Fibroblast of peridontal ligament (primary cell): ENCODE measurements at regions not wholly inside any gene's neighbourhood (a gene's known extent, or its start where the extent isn't known, plus 50 kb on each side); places are given as distances from the start of the nearest gene placed in this dataset.

ENCODE experiments used
- DNase-seq: peaks from one replicate; pipeline ENCODE4 v3.0.0-alpha.2; 2010; ENCODE audit errors: extremely low read depth

DNA sequence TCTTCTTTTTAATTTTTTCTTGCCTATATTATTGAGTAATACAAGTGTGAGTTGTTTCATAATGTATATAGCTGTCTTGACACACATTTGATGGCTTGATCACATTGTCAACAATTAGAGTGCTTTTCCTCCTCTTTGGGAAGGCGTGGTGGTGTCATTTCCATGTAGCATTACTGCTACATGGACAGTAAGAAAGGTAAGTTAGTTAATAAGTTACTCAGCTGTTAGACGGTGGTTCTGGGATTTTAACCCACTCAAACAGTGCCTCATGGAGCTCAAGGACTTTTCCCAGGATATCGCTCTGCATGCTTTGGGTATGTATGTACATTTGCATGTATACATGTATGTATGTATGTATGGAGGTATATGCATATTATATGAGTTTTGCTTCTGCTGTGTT, 94.6 kb downstream of the HAPSTR1 start:
- no peak for DNase-seq

- DNase-seq: no peak
Observed at GRCh38 chr16:9188721-9189120, 97.3 kb downstream of the HAPSTR1 start.

DNA sequence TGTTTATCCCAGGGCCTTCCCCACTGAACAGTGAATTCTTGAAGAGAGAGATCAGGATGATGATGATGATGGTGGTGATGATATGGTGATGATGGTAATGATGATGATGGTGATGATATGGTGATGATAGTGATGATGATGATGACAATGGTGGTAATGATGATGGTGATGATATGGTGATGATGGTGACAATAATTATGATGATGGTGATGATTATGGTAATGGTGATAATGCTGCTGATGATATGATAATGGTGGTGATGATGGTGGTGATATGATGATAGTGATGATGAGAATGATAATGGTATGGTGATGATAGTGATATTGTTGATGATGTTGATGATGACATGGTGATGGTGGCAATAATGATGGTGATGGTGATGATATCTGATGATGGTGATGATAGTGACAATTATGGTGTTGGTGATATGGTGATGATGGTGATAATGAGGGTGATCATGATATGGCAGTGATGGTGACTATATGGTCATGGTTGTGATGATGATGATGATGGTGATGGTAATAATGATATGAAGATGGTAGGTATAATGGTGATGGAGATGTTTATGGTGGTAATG, 99.9 kb downstream of the HAPSTR1 start:
- DNase-seq: no peak

- no peak for DNase-seq
Observed at GRCh38 chr16:9192746-9193145, 101.3 kb downstream of the HAPSTR1 start.

DNA sequence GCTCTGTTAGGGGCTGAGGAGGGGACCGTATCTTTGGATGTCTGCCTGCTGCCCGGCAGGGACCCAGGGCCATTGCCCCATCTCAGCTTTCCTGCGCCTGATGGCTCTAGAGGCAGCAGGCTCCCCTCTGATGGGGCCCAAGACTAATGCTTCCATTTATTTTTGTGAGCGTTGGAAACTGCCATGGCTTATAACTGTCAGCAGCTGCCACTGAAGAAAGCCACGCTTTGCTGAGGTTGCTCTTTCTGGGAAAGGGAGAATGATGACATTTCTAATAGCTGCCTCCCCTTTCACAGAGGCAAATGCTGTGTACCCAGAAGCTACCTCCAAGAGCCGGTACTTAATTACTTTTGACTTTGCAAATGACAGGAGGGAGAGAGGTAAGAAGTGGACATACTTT, 103.8 kb downstream of the HAPSTR1 start:
- DNase-seq: no peak

GRCh38 chr16:9197957-9198661, 106.7 kb downstream of the HAPSTR1 start:
- DNase-seq: no peak

DNA sequence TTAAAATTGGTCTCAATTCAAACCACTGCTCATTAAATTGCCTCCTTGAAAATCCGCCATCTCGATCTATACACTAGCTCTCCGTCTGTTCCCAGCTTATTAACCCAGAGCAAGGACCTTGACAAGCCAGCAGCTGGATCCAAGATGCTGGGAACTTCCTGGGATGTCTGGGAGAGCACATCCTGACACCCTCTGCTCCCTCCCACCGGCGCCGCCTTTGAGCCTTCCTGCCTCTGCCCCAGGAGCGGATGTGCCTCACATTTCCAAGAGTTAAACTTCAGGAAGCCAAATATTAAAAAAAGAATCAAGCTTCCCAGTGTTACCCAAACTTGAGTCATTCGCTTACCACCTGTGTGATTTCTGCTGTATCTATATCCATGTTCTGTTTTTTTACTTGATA, 107.9 kb downstream of the HAPSTR1 start:
- DNase-seq: no peak

- no peak for DNase-seq
Observed at GRCh38 chr16:9199751-9200150, 108.3 kb downstream of the HAPSTR1 start.

DNA sequence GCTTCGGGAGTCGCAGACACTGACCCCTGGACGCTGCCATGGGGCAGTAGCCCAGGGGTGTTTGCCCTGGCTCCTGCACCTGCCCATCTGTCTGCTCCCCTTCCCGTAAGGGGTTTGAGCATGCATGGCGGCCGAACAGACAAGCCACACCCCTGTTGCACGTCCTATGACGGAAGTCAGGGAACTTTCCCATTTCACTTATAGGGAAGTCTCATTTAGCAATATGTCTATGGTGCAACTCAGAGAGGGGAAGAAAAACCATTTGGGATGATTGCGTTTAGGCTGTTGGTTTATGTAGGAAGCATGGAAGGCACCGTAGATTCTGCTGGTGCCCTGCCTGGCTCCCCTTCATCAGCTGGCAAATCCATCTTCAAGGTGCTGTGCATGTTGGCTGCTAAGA, 112.5 kb downstream of the HAPSTR1 start:
- DNase-seq: no peak

GRCh38 chr16:9205661-9206060, 114.2 kb downstream of the HAPSTR1 start:
- no peak for DNase-seq

DNA sequence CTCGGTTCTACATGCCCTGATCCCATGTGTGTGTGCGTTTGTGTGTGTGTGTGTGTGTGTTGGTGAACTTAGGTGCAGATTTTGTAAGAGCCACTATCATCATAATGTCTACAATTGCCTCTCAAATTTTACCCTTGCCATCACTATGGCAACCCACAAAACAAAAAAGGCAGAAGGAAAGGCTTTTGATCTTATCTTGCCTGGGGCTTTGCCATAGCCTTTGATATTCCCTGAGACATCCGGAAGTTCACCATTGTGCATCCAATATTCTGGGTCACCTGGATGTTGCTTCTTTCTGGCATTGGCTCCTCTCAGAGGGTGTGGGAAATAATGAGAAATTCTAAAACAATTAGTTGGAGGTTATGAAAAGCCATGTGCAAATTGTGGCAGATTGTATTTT, 114.7 kb downstream of the HAPSTR1 start:
- no peak for DNase-seq

DNA sequence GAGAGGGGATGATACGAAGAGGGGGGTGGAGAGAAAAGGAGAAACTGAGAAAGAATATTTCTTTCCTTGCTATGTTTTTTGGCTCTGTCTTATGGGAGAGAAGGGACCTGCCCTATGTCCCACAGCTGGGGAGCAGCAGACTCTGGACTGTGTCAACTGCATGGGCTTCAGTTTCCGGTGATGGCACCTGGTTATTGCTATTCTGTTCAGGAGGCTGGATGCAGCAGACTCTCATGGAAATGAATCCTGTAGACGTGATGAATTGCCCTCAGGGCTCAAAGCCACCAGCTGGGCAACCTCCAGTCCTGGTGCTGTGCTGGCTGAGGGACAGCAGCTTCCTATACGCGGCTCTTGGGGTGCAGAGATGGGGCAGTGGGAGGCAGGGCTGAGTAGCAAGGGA, 121.2 kb downstream of the HAPSTR1 start:
- DNase-seq: no peak

DNA sequence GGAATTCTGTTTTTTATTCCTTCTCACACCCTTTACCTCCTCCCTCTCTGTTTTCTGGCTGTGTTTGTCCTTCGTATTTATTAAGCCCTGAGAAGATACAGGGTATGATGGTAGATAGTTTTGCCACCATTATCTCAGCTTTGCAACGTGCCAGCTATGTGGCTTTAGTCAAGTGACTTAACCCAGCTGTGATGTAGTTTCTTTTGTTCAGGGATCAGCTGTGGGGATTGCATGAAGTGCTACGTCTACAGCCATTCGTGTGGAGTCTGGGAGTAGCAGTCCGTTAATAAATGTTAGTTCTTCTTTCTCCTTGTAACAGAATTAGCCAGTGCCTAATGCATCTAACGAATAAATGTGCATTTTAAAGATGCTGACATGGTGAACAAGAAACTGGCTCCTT, 128.4 kb downstream of the HAPSTR1 start:
- DNase-seq: no peak

DNA sequence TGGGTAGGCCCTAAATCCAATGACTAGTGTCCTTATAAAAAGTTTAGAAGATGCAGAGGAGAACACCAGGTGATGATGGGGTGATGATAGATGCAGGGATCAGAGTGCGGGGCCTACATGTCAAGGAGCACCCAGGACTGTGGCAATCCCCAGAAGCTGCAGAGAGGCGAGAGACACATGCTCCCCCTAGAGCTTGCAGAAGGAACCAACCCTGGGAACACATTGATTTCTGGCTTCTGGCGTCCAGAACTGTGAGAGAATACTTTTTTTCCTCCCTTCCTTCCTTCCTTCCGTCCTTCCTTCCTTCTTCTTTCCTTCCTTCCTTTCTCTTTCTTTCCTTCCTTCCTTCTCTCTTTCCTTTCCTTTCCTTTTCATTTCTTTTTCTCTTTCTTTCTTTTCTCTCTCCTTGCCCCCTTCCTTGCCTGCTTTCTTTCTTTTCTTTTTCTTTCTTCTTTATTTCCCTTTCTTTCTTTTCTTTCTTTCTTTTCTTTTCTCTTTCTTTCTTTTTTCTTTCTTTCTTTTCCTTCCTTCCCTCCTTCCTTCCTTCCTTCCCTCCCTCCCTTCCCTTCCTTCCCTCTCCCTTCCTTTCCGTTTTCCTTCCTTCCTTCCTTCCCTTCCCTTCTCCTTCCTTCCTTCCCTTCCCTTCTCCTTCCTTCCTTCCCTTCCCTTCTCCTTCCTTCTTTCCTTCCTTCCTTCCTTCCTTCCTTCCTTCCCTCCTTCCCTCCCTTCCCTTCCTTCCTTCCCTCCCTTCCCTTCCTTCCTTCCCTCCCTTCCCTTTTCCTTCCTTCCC, 134.3 kb downstream of the HAPSTR1 start:
- DNase-seq: no peak

GRCh38 chr16:9226924-9227323, 135.5 kb downstream of the HAPSTR1 start:
- no peak for DNase-seq

DNA sequence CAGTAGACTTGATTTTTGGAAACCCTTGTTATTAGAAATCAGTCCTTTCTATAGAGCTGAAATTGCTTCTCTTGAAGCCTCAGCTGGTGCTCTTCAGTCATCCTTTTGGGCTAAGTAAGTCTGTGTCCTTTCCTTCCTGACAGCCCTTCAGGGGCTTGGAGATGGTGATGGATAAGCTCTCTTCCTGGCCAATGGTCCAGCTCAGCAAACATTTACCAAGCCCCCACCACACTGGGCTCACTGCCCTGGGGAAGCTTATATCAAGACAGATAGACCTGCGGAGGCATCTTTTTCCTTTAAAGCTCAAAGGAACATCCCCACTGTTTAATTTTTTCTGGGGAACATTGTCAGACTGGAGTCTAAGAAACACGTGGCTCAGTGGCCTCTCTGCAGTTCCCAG, 139.6 kb downstream of the HAPSTR1 start:
- DNase-seq: no peak

- DNase-seq: no peak
Observed at GRCh38 chr16:9232102-9232770, 140.8 kb downstream of the HAPSTR1 start.

DNA sequence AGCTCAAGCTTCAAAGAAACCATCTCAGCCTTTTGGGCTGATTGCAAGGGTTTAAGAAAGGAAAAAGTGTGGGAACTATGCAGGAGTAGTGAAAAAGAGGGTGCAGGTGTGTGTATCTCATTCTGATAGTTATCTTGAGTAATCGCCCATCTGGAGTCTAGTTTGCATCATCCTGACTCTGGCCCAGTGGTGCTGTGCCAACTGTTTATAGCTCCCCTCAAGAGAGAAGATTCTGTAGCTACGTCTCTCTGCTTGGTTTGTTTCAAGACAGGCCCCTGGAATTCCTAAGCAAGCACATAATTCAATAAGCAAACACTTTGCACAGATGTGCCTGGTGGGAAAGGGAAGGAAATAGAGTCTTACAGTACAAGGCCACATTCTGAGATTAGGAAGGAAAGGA, 144.4 kb downstream of the HAPSTR1 start:
- no peak for DNase-seq

DNA sequence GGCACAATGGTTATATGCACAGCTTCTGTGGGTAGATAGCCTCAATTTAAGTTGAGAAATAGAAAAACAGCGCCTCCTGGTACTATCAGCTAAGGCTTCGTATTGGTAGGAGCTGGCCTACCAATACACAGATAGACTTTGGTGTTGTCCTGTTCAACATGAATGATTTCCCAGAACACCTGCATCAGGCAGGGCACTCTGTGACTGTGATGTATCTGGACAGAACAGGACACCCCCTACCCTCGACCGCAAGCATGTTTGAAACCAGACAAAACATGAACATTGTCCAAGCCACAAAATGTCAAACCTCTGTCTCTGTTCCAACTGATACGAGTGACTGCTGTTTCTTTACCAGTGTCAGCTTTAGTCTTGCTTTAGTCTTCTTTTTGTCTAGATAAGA, 144.9 kb downstream of the HAPSTR1 start:
- DNase-seq: no peak

- DNase-seq: no peak
Observed at GRCh38 chr16:9238346-9238745, 146.9 kb downstream of the HAPSTR1 start.

DNA sequence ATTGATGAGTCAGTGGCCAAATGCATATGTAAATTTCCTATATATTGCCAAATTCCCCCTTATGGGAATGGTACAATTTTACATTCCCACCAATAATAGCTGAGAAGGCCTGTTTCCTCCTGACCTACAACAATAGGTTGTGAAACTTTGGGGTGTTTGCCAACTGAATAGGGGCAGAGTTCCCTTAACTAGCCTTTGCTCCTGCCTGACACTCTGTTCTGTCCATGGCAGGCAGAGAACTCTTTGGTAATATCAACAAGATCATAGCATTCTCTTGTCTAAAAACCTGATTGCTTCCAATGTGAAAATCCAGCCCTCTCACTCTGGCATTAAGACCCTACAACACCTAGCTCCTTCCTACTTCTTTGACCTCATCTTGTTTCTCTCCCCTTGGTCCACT, 149.7 kb downstream of the HAPSTR1 start:
- DNase-seq: no peak

DNA sequence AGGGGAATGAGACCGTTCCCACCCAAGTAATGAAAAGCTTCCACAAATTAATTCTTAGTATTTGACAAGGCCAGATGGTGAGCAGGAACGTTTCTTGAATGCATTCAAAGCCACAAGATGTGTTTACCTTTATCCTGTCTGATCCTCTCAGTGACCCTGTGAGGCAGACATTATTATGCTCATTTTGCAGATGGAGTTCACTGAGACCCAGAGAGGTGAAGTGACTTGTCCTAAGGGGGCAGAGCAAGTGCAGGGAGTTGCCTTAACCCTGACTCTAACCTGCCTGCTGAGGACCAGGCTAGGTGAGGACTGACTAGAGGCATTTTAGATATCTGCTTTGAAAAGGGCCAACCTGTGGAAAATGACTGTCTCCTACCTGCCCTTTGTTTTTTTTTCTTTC, 156.7 kb downstream of the HAPSTR1 start:
- no peak for DNase-seq

GRCh38 chr16:9249534-9249933, 158.1 kb downstream of the HAPSTR1 start:
- no peak for DNase-seq
